WTC11 (cell line): ENCODE measurements at regions not wholly inside any gene's neighbourhood (a gene's known extent, or its start where the extent isn't known, plus 50 kb on each side); places are given as distances from the start of the nearest gene placed in this dataset.

Source experiments
- ATAC-seq: fragments of 200-7000 bp; cut with Tn5 transposase; 2 replicates; pipeline ENCODE4 v1.10.0; 2021; ENCODE audit warnings: mild to moderate bottlenecking, moderate library complexity
- CTCF ChIA-PET: fragments of 300-600 bp; sonication (Branson Sonifier 250); formaldehyde crosslinking; loops from one replicate; lab custom pipeline; 2021; ENCODE audit warnings: antibody characterized with exemption; lab: Charles Lee
- POLR2A ChIA-PET: fragments of 350-600 bp; sonication (Branson Sonifier 250); formaldehyde crosslinking; loops from one replicate; lab custom pipeline; 2021; ENCODE audit warnings: antibody characterized with exemption; lab: Charles Lee
- DNase-seq: peaks from one replicate; pipeline ENCODE4 v3.0.0; 2021; ENCODE audit warnings: low spot score
- H3K27ac Mint-ChIP-seq: 2 replicates; pipeline ENCODE4 v1.8.0; 2021; ENCODE audit warnings: mixed read lengths
- H3K27me3 Mint-ChIP-seq: 2 replicates; pipeline ENCODE4 v1.8.0; 2021; ENCODE audit warnings: low read depth, mild to moderate bottlenecking, moderate library complexity, mixed read lengths
- H3K36me3 Mint-ChIP-seq: 2 replicates; pipeline ENCODE4 v1.8.0; 2021; ENCODE audit warnings: mixed read lengths
- H3K4me1 Mint-ChIP-seq: 2 replicates; pipeline ENCODE4 v1.8.0; 2022; ENCODE audit warnings: mixed read lengths
- H3K4me3 Mint-ChIP-seq: 2 replicates; pipeline ENCODE4 v1.8.0; 2021; ENCODE audit warnings: mild to moderate bottlenecking, moderate library complexity, mixed read lengths
- H3K9me3 Mint-ChIP-seq: 2 replicates; pipeline ENCODE4 v1.8.0; 2021; ENCODE audit warnings: mixed read lengths
- CTCF ChIP-seq: fragments of 200-600 bp; IDR thresholded peaks from 2 replicates; pipeline ENCODE4 v1.8.0; 2022; ENCODE audit warnings: antibody characterized with exemption
- ELF4 ChIP-seq: sonication (generic); formaldehyde crosslinking; IDR thresholded peaks from 2 replicates; pipeline ENCODE4 v1.8.1; 2022; ENCODE audit warnings: low read depth, mild to moderate bottlenecking, moderate library complexity, missing genetic modification reagents
- JAZF1 ChIP-seq: fragments of 250-450 bp; sonication (Bioruptor Pico); IDR thresholded peaks from 2 replicates; pipeline ENCODE4 v1.9.0; 2021; ENCODE audit warnings: moderate library complexity, mild to moderate bottlenecking, inconsistent platforms
- MAX ChIP-seq: sonication (generic); formaldehyde crosslinking; IDR thresholded peaks from 2 replicates; pipeline ENCODE4 v1.8.0; 2022; ENCODE audit warnings: mild to moderate bottlenecking, missing genetic modification reagents
- MXD4 ChIP-seq: fragments of 250-450 bp; sonication (Bioruptor Pico); IDR thresholded peaks from 2 replicates; pipeline ENCODE4 v1.8.0; 2021; ENCODE audit warnings: mild to moderate bottlenecking, moderate library complexity, borderline replicate concordance
- MYBL2 ChIP-seq: sonication (generic); formaldehyde crosslinking; IDR thresholded peaks from 2 replicates; pipeline ENCODE4 v1.8.1; 2023; ENCODE audit warnings: mild to moderate bottlenecking, moderate library complexity, missing genetic modification reagents
- NFE2L1 ChIP-seq: sonication (generic); formaldehyde crosslinking; IDR thresholded peaks from 2 replicates; pipeline ENCODE4 v1.8.1; 2023; ENCODE audit warnings: missing genetic modification reagents
- SMAD3 ChIP-seq: sonication (generic); formaldehyde crosslinking; IDR thresholded peaks from 2 replicates; pipeline ENCODE4 v1.8.0; 2022; ENCODE audit warnings: missing genetic modification reagents, mild to moderate bottlenecking, borderline replicate concordance
- SP1 ChIP-seq: sonication (generic); formaldehyde crosslinking; conservative IDR thresholded peaks from 2 replicates; pipeline ENCODE4 v1.8.1; 2022; ENCODE audit warnings: missing genetic modification reagents
- ZBTB43 ChIP-seq: sonication (generic); formaldehyde crosslinking; IDR thresholded peaks from 2 replicates; pipeline ENCODE4 v1.8.1; 2023; ENCODE audit warnings: mild to moderate bottlenecking, missing genetic modification reagents
- ZNF121 ChIP-seq: sonication (generic); formaldehyde crosslinking; IDR thresholded peaks from 2 replicates; pipeline ENCODE4 v1.8.0; 2023; ENCODE audit warnings: missing genetic modification reagents
- ZNF396 ChIP-seq: fragments of 250-450 bp; sonication (Bioruptor Pico); IDR thresholded peaks from 2 replicates; pipeline ENCODE4 v1.8.0; 2021; ENCODE audit warnings: mild to moderate bottlenecking, moderate library complexity, borderline replicate concordance
- ZNF416 ChIP-seq: fragments of 250-450 bp; sonication (Bioruptor Pico); IDR thresholded peaks from 2 replicates; pipeline ENCODE4 v1.9.0; 2021; ENCODE audit warnings: mild to moderate bottlenecking, inconsistent platforms
- ZNF671 ChIP-seq: fragments of 250-450 bp; sonication (Bioruptor Pico); IDR thresholded peaks from 2 replicates; pipeline ENCODE4 v1.8.0; 2021; ENCODE audit warnings: mild to moderate bottlenecking
- TF ChIP-seq, protein P1 (sequence below): fragments of 250-450 bp; sonication (Bioruptor Pico); conservative IDR thresholded peaks from 2 replicates; pipeline ENCODE4 v1.9.0; 2021; ENCODE audit warnings: mild to moderate bottlenecking
- TF ChIP-seq, protein P2 (sequence below): sonication (generic); formaldehyde crosslinking; IDR thresholded peaks from 2 replicates; pipeline ENCODE4 v1.8.0; 2022; ENCODE audit warnings: missing genetic modification reagents
- TF ChIP-seq, protein P3 (sequence below): fragments of 250-450 bp; sonication (Bioruptor Pico); IDR thresholded peaks from 2 replicates; pipeline ENCODE4 v1.9.0; 2021; ENCODE audit warnings: mild to moderate bottlenecking

GRCh38 chr1:106880226-106880625, 176.2 kb upstream of the PRMT6 start (continued):
- TF ChIP-seq ZBTB43: no peak
- TF ChIP-seq ZNF396: no peak
- no peak for TF ChIP-seq JAZF1 (CRISPR knock-in tag)
- TF ChIP-seq, protein P1, sequence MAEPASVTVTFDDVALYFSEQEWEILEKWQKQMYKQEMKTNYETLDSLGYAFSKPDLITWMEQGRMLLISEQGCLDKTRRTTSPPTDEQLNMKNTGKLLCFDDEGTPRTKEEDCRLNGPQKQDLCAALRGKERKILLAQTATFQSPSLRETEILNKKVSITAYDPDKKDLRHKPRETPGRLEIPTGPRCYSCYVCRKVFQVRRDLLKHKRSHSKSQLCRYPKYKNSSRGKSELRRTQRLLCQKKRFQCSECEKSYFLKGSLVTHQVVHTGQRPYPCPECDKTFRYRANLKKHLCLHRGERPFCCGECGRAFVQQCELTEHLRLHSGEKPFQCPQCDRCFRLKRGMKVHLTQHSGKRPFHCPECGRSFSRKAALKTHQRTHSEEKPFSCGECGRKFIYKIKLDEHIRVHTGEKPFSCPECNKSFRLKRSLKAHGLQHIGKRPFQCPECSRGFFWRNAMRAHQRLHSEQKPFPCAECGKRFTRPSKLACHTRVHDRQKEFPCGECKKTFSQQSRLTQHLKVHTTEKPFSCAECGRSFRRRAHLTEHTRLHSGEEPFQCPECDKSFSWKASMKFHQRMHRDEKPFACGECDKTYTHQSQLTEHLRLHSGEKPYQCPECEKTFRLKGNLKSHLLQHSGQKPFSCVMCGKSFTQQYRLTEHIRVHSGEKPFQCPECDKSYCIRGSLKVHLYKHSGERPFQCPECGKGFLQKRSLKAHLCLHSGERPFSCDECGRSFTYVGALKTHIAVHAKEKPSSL (CRISPR knock-in tag): no peak
- no peak for TF ChIP-seq ELF4 (CRISPR knock-in tag)
- no peak for TF ChIP-seq ZNF416

DNA sequence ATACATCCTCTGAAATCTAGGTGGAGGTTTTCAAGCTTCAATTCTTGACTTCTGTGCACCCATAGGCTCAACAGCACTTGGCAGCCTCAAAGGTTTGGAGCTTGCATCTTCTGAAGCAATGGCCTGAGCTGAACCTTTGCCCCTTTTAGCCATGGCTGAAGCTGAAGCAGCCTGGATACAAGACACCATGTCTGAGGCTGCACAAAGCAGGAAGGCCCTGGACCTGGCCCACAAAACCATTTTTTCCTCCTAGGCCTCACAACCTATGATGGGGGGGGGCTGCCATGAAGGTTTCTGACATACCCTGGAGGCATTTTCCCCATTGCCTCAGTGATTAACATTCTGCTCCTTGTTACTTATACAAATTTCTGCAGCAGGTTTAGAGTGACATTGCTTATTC, 173.3 kb upstream of the PRMT6 start:
- POLR2A ChIA-PET: no interaction called here
- no peak for ATAC-seq
- no peaks in the 10 kb centered on the region for H3K27me3 Mint-ChIP-seq
- no peak overlapping the region for H3K27ac Mint-ChIP-seq
- DNase-seq: no peak
- peaks cover 22% of the 10 kb centered on the region for H3K9me3 Mint-ChIP-seq
- peaks cover 9% of the 10 kb centered on the region for H3K4me1 Mint-ChIP-seq
- H3K36me3 Mint-ChIP-seq: peaks cover 6% of the 10 kb centered on the region
- H3K4me3 Mint-ChIP-seq: no peak overlapping the region
- CTCF ChIA-PET: no interaction called here
- TF ChIP-seq MXD4 (CRISPR knock-in tag): no peak
- TF ChIP-seq ZNF671 (CRISPR knock-in tag): no peak
- TF ChIP-seq NFE2L1: no peak
- no peak for TF ChIP-seq CTCF
- TF ChIP-seq, protein P2, sequence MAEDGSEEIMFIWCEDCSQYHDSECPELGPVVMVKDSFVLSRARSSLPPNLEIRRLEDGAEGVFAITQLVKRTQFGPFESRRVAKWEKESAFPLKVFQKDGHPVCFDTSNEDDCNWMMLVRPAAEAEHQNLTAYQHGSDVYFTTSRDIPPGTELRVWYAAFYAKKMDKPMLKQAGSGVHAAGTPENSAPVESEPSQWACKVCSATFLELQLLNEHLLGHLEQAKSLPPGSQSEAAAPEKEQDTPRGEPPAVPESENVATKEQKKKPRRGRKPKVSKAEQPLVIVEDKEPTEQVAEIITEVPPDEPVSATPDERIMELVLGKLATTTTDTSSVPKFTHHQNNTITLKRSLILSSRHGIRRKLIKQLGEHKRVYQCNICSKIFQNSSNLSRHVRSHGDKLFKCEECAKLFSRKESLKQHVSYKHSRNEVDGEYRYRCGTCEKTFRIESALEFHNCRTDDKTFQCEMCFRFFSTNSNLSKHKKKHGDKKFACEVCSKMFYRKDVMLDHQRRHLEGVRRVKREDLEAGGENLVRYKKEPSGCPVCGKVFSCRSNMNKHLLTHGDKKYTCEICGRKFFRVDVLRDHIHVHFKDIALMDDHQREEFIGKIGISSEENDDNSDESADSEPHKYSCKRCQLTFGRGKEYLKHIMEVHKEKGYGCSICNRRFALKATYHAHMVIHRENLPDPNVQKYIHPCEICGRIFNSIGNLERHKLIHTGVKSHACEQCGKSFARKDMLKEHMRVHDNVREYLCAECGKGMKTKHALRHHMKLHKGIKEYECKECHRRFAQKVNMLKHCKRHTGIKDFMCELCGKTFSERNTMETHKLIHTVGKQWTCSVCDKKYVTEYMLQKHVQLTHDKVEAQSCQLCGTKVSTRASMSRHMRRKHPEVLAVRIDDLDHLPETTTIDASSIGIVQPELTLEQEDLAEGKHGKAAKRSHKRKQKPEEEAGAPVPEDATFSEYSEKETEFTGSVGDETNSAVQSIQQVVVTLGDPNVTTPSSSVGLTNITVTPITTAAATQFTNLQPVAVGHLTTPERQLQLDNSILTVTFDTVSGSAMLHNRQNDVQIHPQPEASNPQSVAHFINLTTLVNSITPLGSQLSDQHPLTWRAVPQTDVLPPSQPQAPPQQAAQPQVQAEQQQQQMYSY: no peak
- no peak for TF ChIP-seq MYBL2
- TF ChIP-seq SMAD3 (CRISPR knock-in tag): no peak
- TF ChIP-seq ZNF396: no peak
- TF ChIP-seq ZNF121 (CRISPR knock-in tag): no peak

- Mint-ChIP-seq H3K4me1 (no peaks in the 10 kb centered on the region), H3K9me3 (peaks cover 2% of the 10 kb centered on the region), H3K36me3 (peaks cover under 1% of the 10 kb centered on the region; the same call in 1 of the 2 replicates), H3K27ac (no peak overlapping the region), H3K4me3 (no peak overlapping the region), H3K27me3 (no peaks in the 10 kb centered on the region)
- ChIA-PET POLR2A (no interaction called here), CTCF (no interaction called here)
- TF ChIP-seq SP1 (no peak), MAX (no peak), ZNF396 (no peak)
- TF ChIP-seq, protein P1 (CRISPR knock-in tag): no peak
- TF ChIP-seq, protein P3, sequence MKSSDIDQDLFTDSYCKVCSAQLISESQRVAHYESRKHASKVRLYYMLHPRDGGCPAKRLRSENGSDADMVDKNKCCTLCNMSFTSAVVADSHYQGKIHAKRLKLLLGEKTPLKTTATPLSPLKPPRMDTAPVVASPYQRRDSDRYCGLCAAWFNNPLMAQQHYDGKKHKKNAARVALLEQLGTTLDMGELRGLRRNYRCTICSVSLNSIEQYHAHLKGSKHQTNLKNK (CRISPR knock-in tag): no peak
- peak; percentile 84 for ATAC-seq
- DNase-seq: peak; percentile 18
Observed at GRCh38 chr1:106889059-106889458, 167.4 kb upstream of the PRMT6 start.
